Muscle layer of colon (tissue), 2 donors: ENCODE measurements at regions not wholly inside any gene's neighbourhood (a gene's known extent, or its start where the extent isn't known, plus 50 kb on each side); places are given as distances from the start of the nearest gene placed in this dataset.

Experiments
- H3K27ac ChIP-seq: one replicate; pipeline ENCODE4 v1.7.0; 2013; ENCODE audit warnings: low read depth, mild to moderate bottlenecking, low read length, moderate library complexity
- H3K27me3 ChIP-seq, 2 donors: one replicate each; pipeline ENCODE4 v1.7.0; 2013; ENCODE audit warnings: low read length in 2 of 2, mild to moderate bottlenecking in 2 of 2; ENCODE audit not compliant: insufficient read depth in 2 of 2, control insufficient read depth in 1 of 2
- H3K36me3 ChIP-seq: one replicate; pipeline ENCODE4 v1.7.0; 2013; ENCODE audit warnings: mild to moderate bottlenecking, low read length; ENCODE audit not compliant: insufficient read depth
- H3K4me1 ChIP-seq: one replicate; pipeline ENCODE4 v1.7.0; 2013; ENCODE audit warnings: mild to moderate bottlenecking, low read length; ENCODE audit not compliant: insufficient read depth
- H3K4me3 ChIP-seq, 2 donors: one replicate each; pipeline ENCODE4 v1.7.0; 2013; ENCODE audit warnings: low read length in 2 of 2, low read depth in 1 of 2, mild to moderate bottlenecking in 1 of 2, moderate library complexity in 1 of 2
- H3K9ac ChIP-seq: one replicate; pipeline ENCODE4 v1.7.0; 2013; ENCODE audit warnings: low read length
- H3K9me3 ChIP-seq: one replicate; pipeline ENCODE4 v1.7.0; 2013; ENCODE audit warnings: mild to moderate bottlenecking, low read length
- donor health status: abdominal sarcoma.
- donor health status: Adenocarcinoma of cecum.

DNA sequence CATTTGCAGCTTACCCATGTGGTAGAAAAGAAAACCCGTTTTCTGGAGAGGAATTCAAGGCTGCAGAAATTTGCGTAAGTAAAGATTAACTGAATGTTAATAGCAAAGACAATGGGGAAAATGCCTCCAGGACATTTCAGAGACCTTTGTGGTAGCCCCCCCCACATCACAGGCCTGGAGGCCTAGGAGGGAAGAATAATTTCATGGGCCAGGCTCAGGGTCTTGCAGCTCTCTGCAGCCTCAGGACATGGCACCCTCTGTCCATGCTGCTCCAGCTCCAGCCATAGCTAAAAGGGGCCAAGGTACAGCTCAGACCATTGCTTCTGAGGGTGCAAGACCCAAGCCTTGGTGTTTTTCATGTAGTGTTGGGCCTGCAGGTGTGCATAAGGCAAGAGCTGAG is 92.7 kb upstream of the ZNF678 start:
- Histone ChIP-seq H3K4me1 (no peaks in the 10 kb centered on the region), H3K36me3 (no peaks in the 10 kb centered on the region), H3K4me3 (no peak overlapping the region), H3K9me3 (no peaks in the 10 kb centered on the region), H3K9ac (no peak overlapping the region), H3K27me3 (no peaks in the 10 kb centered on the region), H3K27ac (no peak overlapping the region)

DNA sequence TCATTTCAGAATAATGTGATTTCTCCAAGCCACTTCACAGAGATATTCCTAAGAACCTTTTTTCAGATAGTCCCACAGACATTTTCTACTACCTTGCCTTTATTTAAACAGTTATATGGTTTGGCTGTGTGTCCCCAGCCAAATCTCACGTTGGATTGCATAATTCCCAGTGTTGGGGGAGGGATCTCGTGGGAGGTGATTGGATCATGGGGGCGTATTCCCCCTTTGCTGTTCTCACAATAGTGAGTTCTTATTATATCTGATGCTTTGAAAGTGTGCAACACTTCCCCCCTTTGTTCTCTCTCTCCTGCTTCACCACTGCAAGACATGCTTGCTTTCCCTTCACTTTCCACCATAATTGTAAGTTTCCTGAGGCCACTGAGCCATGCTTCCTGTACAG is 93.6 kb upstream of the ZNF678 start:
- Histone ChIP-seq H3K4me3 (no peak overlapping the region), H3K9ac (no peak overlapping the region), H3K4me1 (no peaks in the 10 kb centered on the region), H3K27ac (no peak overlapping the region), H3K36me3 (no peaks in the 10 kb centered on the region), H3K9me3 (no peaks in the 10 kb centered on the region), H3K27me3 (no peaks in the 10 kb centered on the region)

DNA sequence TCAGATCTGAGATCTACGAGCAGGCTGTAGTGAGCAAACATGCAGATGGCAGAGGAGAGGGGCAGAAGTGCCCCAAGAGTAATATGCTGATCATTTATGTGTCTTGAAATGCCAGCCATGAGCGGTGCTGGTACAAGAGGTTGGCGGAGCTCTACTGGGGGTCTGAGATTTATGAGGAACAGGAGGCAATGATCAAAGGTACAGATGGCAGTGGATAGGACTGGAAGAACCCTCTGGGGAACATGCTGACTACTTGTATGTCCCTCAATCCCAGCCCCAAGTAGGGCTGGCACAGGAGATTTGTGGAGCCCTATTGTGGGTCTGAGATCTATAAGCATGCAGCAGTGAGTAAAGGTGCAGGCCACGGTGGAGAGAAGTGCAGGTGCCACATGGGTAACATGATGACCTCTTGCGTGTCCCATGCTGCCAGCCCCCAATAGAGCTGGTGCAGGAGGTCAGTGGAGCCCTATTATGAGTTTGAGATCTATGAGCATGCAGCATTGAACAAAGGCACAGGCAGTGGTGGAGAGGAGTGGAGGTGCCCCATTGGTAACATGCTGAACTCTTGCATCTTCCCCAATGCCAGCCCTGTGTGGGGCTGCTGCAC is 97.2 kb upstream of the ZNF678 start:
- no peak overlapping the region for H3K4me3 ChIP-seq
- no peaks in the 10 kb centered on the region for H3K27me3 ChIP-seq
- H3K36me3 ChIP-seq: no peaks in the 10 kb centered on the region
- no peaks in the 10 kb centered on the region for H3K4me1 ChIP-seq
- no peak overlapping the region for H3K9ac ChIP-seq
- no peak overlapping the region for H3K27ac ChIP-seq
- no peaks in the 10 kb centered on the region for H3K9me3 ChIP-seq

DNA sequence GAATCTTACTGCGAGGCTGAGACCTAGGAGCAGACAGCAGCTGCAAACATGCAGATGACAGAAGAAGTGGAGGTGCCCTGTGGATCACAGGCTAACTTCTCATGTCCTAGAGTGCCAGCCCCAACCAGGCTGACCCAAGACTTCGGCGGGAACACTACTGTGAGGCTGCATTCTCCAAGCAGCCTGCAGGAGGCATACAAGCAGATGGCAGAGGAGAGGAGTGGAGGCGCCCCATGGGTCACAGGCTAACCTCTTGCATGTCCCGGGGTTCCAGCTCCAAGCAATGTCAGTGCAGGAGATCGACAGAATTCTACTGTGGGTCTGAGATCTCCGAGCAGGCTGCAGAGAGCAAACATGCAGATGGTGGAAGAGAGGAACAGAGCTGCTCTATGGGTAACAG is 98.1 kb upstream of the ZNF678 start:
- no peaks in the 10 kb centered on the region for H3K9me3 ChIP-seq
- no peaks in the 10 kb centered on the region for H3K36me3 ChIP-seq
- no peak overlapping the region for H3K9ac ChIP-seq
- no peak overlapping the region for H3K4me3 ChIP-seq
- H3K4me1 ChIP-seq: no peaks in the 10 kb centered on the region
- H3K27me3 ChIP-seq: no peaks in the 10 kb centered on the region
- H3K27ac ChIP-seq: no peak overlapping the region

DNA sequence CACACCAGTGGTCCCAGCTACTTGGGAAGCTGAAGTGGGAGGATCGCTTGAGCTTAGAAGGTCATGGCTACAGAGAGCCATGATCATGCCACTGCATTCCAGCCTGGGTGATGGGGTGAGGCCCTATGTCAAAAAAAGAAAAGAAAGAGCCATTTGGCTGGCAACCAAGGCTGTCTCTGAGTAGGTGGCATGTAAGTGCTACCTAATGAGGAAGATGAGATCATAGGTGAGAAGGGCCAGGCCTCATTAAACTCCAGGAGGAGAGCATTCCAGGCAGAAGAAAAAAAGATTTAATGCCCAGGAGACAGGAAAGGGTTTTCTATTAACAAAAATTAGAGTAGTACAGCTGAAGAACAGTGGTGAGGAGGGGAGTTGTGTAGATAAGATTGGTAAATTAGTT is 103.4 kb upstream of the ZNF678 start:
- Histone ChIP-seq H3K36me3 (no peaks in the 10 kb centered on the region), H3K27ac (no peak overlapping the region), H3K9ac (no peak overlapping the region), H3K27me3 (no peaks in the 10 kb centered on the region), H3K4me3 (no peak overlapping the region), H3K4me1 (no peaks in the 10 kb centered on the region), H3K9me3 (no peaks in the 10 kb centered on the region)

DNA sequence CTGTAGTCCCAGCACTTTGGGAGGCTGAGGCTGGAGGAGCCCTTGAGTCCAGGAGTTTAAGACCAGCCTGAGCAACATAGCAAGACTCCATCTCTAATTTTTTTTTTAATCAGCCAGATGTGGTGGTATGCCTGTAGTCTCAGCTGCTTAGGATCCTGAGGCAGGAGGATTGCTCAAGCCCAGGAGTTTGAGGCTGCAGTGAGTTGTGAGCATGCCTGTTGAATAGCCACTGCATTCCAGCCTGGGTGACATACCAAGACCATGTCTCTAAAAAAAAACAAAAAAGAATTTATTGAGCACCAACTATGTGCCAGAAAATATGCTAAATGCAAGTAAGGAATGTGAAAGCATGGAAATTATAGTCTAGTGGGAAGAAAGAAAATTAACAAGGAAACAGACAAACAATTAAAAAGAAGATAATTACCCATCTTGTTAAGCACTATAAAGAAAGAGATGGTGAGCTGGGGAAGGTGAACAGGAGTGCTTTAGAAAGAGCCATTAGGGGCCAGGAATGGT is 104.0 kb upstream of the ZNF678 start:
- H3K36me3 ChIP-seq: no peaks in the 10 kb centered on the region
- H3K4me1 ChIP-seq: no peaks in the 10 kb centered on the region
- H3K27ac ChIP-seq: no peak overlapping the region
- H3K27me3 ChIP-seq: no peaks in the 10 kb centered on the region
- no peak overlapping the region for H3K9ac ChIP-seq
- no peak overlapping the region for H3K4me3 ChIP-seq
- no peaks in the 10 kb centered on the region for H3K9me3 ChIP-seq

DNA sequence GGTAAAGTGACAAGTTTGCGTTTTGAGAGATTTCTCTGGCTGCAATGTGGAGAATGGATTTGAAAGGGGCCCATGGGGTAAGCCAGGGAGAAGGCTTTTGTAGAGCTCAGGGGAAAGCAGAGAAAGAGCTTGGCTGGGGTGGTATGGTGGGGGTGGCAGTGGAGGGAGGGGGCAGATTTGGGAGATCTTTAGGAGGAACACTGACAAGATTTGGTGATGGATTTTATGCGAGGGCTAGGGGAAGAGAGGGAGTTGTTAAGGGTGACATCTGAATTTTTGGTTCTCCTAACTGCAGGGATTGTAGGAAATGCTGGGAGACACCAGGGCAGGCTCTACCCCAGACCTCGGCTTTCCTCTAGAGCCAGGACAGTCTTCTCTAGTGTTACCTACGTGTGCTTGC is 108.7 kb upstream of the ZNF678 start:
- no peaks in the 10 kb centered on the region for H3K9me3 ChIP-seq
- no peak overlapping the region for H3K27ac ChIP-seq
- no peaks in the 10 kb centered on the region for H3K27me3 ChIP-seq
- H3K4me1 ChIP-seq: no peaks in the 10 kb centered on the region
- H3K4me3 ChIP-seq: no peak overlapping the region
- no peak overlapping the region for H3K9ac ChIP-seq
- H3K36me3 ChIP-seq: no peaks in the 10 kb centered on the region

DNA sequence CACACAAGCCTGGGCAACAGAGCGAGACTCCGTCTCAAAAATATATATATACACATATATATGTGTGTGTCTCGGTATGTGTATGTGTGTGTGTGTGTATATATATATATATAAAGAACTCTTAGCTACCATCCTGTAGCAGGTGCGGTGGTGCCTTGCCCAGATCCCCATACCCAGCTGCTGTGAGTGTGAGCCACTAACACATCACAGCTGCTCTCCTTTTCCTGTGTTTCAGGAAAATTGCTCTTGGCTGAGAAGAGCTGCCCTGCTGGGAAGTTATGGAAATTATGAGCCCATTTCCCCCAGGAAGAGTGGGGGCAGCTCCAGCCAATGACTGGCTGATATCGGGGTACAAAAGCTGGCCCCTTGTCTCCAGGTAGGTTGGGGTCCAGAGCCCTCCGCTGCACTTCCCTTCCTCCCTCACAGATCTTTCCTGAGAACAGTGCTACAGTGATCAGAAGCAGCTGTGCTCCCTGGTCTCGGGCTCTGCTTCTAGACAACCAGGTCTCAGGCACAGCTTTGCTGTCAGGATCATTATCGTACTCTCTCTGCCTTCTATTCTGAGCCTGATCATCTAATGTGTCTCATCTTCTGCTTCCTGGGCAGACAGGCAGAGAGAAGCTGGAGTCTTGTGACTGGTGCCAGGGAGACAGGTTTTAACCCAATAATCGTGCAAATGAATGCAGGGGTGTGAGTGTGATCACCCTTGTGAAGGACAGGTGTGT is 109.6 kb upstream of the ZNF678 start:
- Histone ChIP-seq H3K36me3 (no peaks in the 10 kb centered on the region), H3K27ac (no peak overlapping the region), H3K9me3 (no peaks in the 10 kb centered on the region), H3K27me3 (no peaks in the 10 kb centered on the region), H3K9ac (no peak overlapping the region), H3K4me3 (no peak overlapping the region), H3K4me1 (no peaks in the 10 kb centered on the region)

DNA sequence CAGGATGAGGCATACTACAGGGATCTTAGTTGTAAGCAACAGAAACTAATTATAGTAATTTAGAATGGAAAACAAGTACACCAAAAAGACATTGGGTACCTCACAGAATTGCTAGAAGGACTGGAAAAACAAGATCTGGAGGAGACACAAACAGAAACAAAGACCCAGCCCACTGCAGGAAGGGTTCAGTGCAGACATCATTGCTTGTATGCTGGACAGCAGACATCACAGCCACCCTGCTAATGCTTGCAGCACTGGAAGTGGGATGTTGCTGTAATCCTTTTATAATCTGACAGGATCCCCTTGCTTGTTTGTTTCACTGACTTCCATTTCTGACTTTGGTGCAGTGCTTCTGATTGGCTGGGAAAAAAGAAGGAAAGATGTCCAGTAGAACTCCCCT is 111.4 kb upstream of the ZNF678 start:
- H3K4me3 ChIP-seq: no peak overlapping the region
- peaks cover 0 to 4% of the 10 kb centered on the region in 2 donors for H3K27me3 ChIP-seq
- H3K9ac ChIP-seq: no peak overlapping the region
- no peaks in the 10 kb centered on the region for H3K4me1 ChIP-seq
- no peaks in the 10 kb centered on the region for H3K36me3 ChIP-seq
- H3K27ac ChIP-seq: no peak overlapping the region
- H3K9me3 ChIP-seq: no peaks in the 10 kb centered on the region

DNA sequence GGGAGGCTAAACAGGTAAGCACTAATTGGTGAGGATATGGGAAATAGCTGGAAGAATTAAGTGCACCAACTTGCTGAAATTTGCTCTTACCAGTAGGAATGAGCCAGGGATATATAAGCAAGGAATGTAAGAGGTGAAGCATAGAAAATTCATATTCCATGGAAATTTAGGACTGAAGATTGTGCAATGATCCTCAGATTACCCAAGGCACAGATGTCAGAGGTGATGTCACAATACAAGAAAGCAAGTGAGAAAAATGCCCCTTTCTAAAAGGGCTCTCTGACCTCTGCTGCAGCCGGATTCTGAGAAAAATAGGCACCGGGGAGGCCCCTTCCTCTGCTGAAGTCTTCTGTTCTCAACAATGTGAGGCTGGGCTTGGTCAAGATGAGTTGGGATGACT is 112.3 kb upstream of the ZNF678 start:
- Histone ChIP-seq H3K9me3 (no peaks in the 10 kb centered on the region), H3K36me3 (no peaks in the 10 kb centered on the region), H3K27me3 (peaks cover 0 to 4% of the 10 kb centered on the region in 2 donors), H3K4me3 (no peak overlapping the region), H3K4me1 (no peaks in the 10 kb centered on the region), H3K9ac (no peak overlapping the region), H3K27ac (no peak overlapping the region)

DNA sequence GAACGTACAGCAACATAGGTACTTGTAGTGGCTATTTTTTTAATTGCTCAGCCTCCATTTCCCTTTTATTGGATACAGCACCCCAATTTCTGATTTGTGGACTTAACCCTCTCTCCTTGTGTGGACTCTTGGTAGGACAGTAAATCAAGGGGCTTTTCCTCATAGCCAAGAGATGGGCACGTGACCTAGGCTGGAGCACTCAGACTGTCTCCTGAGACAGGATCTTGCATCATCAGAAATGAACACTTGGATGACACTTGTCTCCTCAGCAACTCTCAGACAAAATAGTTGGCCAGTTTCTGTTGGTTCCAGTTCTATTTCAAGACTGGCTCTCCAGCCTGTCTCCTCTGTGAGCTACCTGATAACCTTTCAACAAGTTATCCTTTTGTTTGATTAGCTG is 112.9 kb upstream of the ZNF678 start:
- H3K4me1 ChIP-seq: no peaks in the 10 kb centered on the region
- no peaks in the 10 kb centered on the region for H3K9me3 ChIP-seq
- H3K4me3 ChIP-seq: no peak overlapping the region
- no peaks in the 10 kb centered on the region for H3K36me3 ChIP-seq
- H3K9ac ChIP-seq: no peak overlapping the region
- no peak overlapping the region for H3K27ac ChIP-seq
- H3K27me3 ChIP-seq: peaks cover 0 to 4% of the 10 kb centered on the region in 2 donors
